Sigmoid colon (tissue), 6 donors: ENCODE measurements at regions not wholly inside any gene's neighbourhood (a gene's known extent, or its start where the extent isn't known, plus 50 kb on each side); places are given as distances from the start of the nearest gene placed in this dataset.

Experiments used
- DNase-seq: peaks from one replicate; pipeline ENCODE4 v3.0.0-alpha.2; 2019
- H3K27ac ChIP-seq, 4 donors: fragments of 200-600 bp; sonication (generic); one replicate each; pipeline ENCODE4 v1.5.1; 2016 to 2019; ENCODE audit warnings: mild to moderate bottlenecking in 1 of 4
- H3K27me3 ChIP-seq, 3 donors: fragments of 200-600 bp; sonication (generic); one replicate each; pipeline ENCODE4 v1.5.1; 2019; ENCODE audit warnings: mild to moderate bottlenecking in 1 of 3
- H3K36me3 ChIP-seq, 4 donors: fragments of 200-600 bp; sonication (generic); one replicate each; pipeline ENCODE4 v1.5.1; 2016 to 2019
- H3K4me1 ChIP-seq, 4 donors: fragments of 200-600 bp; sonication (generic); one replicate each; pipeline ENCODE4 v1.5.1; 2017 to 2019
- H3K4me3 ChIP-seq, 4 donors: fragments of 200-600 bp; sonication (generic); one replicate each; pipeline ENCODE4 v1.5.1; 2017 to 2019; ENCODE audit warnings: mild to moderate bottlenecking in 2 of 4, moderate library complexity in 1 of 4
- H3K9me3 ChIP-seq, 4 donors: fragments of 200-600 bp in 3 of 4; sonication (generic) in 3 of 4; one replicate each; pipeline versions ENCODE4 v1.5.1 to v1.6.1; 2013 to 2019
- EP300 ChIP-seq, 4 donors: sonication (generic); formaldehyde crosslinking; IDR thresholded peaks; one replicate each; pipeline ENCODE4 v1.6.1; 2017; ENCODE audit warnings: antibody characterized with exemption in 4 of 4
- POLR2A ChIP-seq, 2 donors: fragments of 450-650 bp; IDR thresholded peaks; one replicate each; pipeline ENCODE4 v1.6.1; 2016; ENCODE audit warnings: antibody characterized with exemption in 2 of 2, mild to moderate bottlenecking in 2 of 2, moderate library complexity in 2 of 2
- POLR2AphosphoS5 ChIP-seq, 4 donors: sonication (generic); formaldehyde crosslinking; IDR thresholded peaks; one replicate each; pipeline ENCODE4 v1.6.1; 2017; ENCODE audit warnings: antibody characterized with exemption in 4 of 4
- WGBS, 2 donors: extraction: QIAGEN DNeasy Blood & Tissue Kit; methylation state at CpG; one replicate each; pipeline ENCODE4 v1.1.7; 2013; 5-methylcytosine and 5-hydroxymethylcytosine counted together
- intact Hi-C: fragments of 100-400 bp; cut with DNase I; formaldehyde crosslinking; loops from one replicate; pipeline ENCODE4 v1.15.1; 2023
- TF ChIP-seq, protein P1 (sequence below), 4 experiments: fragments of 450-650 bp in 3 of 4; fragments of 200-600 bp in 1 of 4; IDR thresholded peaks; one replicate each; pipeline ENCODE4 v1.5.1; 2016 to 2019; ENCODE audit warnings: antibody characterized with exemption in 4 of 4, mild to moderate bottlenecking in 3 of 4, moderate library complexity in 2 of 4
- donor health status: healthy with polysubstance abuse.
- donor health status: healthy.

DNA sequence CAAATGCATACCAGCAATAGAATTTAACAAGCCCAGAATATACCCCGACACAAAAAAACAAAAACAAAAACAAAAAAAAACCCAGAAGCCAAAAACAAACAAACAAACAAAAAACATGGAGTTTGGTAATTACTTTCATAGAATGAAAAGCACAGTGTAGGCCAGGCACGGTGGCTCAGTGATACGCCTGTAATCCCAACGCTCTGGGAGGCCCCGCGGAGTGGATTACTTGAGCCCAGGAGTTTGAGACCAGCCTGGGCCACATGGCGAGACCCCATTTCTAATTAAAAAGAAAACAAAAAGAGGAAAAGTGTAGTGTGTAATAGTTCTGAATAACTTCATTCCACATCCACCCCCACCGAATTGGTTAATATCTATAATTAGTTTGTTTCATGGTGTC, 1265.7 kb downstream of the NCAM2 start:
- no peak overlapping the region for H3K27ac ChIP-seq
- no peaks in the 10 kb centered on the region for H3K4me1 ChIP-seq
- H3K4me3 ChIP-seq = no peak overlapping the region
- intact Hi-C loops = no loop called here
- no peaks in the 10 kb centered on the region for H3K27me3 ChIP-seq
- 93% methylated on average over 8 of the region's 8 CpGs for WGBS, 2 donors
- DNase-seq = no peak
- no peaks in the 10 kb centered on the region for H3K36me3 ChIP-seq
- TF ChIP-seq EP300 (IDR thresholded peaks at IDR 0.05) (no peak), POLR2AphosphoS5 (IDR thresholded peaks at IDR 0.05) (no peak), POLR2A (IDR thresholded peaks at IDR 0.05) (no peak)
- TF ChIP-seq, protein P1, sequence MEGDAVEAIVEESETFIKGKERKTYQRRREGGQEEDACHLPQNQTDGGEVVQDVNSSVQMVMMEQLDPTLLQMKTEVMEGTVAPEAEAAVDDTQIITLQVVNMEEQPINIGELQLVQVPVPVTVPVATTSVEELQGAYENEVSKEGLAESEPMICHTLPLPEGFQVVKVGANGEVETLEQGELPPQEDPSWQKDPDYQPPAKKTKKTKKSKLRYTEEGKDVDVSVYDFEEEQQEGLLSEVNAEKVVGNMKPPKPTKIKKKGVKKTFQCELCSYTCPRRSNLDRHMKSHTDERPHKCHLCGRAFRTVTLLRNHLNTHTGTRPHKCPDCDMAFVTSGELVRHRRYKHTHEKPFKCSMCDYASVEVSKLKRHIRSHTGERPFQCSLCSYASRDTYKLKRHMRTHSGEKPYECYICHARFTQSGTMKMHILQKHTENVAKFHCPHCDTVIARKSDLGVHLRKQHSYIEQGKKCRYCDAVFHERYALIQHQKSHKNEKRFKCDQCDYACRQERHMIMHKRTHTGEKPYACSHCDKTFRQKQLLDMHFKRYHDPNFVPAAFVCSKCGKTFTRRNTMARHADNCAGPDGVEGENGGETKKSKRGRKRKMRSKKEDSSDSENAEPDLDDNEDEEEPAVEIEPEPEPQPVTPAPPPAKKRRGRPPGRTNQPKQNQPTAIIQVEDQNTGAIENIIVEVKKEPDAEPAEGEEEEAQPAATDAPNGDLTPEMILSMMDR (IDR thresholded peaks at IDR 0.05) = no peak
- H3K9me3 ChIP-seq = no peaks in the 10 kb centered on the region

DNA sequence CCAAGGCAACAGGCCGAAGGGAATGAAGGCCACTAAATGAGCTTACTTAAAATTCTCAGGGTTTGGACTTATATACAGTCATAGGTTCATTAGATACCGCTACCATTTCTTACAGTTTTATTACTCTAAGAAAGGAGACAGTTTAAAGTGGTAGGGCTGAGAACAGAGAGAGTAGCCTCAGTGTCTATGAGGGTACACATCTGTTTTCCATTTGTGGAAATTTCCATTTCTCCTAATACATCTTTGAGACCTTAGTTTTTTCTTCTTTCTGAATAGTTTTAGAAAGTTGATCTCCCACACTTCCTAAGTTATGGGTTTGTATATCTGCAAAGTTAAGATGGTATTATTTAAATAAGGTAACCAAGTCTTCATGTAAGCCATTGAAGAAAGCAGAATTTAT, 1279.1 kb downstream of the NCAM2 start:
- Histone ChIP-seq H3K27ac (no peak overlapping the region), H3K36me3 (no peaks in the 10 kb centered on the region), H3K27me3 (no peaks in the 10 kb centered on the region), H3K4me1 (no peaks in the 10 kb centered on the region), H3K9me3 (no peaks in the 10 kb centered on the region), H3K4me3 (no peak overlapping the region)
- DNase-seq = no peak
- intact Hi-C loops = no loop called here
- 85 to 89% methylated on average over 2 of the region's 2 CpGs for WGBS, 2 donors
- TF ChIP-seq, protein P1 (IDR thresholded peaks at IDR 0.05) = no peak
- TF ChIP-seq POLR2AphosphoS5 (IDR thresholded peaks at IDR 0.05) = no peak
- no peak for TF ChIP-seq POLR2A (IDR thresholded peaks at IDR 0.05)
- TF ChIP-seq EP300 (IDR thresholded peaks at IDR 0.05) = no peak

DNA sequence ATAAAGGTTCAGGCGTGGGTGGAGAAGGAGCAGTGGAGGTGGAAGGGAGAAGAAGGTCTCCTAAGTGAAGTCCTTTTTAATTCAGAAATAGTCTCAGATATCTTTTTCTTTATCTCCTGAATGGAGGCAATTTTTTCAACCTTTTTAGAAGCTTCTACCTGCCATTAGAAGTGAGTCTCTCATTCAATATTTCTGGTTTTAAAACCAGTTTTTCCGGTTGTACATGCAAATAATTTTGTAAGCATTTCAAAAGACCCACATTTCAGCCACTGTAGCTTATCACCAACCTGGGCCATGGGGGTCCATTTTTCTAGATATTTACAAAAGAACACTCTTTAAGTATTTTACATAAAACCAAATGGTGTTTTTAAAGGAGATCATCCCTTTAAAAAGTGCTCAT, 1280.2 kb downstream of the NCAM2 start:
- Histone ChIP-seq H3K4me3 (no peak overlapping the region), H3K27me3 (no peaks in the 10 kb centered on the region), H3K4me1 (no peaks in the 10 kb centered on the region)

DNA sequence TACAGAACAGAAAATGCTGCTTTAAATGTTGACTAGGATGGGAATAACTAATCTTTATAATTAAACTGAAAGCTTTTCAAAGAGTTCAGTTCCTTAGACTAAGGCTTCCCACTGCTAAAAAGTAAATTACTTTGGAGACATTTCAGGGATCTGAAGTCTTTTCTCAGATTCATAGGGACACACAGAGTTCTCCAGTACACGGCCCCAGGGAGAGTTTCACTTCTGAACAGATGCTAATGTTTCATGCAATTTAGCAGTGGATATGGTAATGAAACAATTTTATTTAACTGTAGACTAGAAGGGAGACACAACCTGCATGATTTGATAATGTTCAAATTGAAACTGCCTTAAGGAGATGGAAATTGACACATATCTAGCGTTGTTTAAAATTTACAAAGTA, 1282.6 kb downstream of the NCAM2 start:
- DNase-seq = no peak
- Histone ChIP-seq H3K4me1 (no peaks in the 10 kb centered on the region), H3K27me3 (no peaks in the 10 kb centered on the region), H3K4me3 (no peak overlapping the region), H3K27ac (no peak overlapping the region), H3K9me3 (no peaks in the 10 kb centered on the region), H3K36me3 (no peaks in the 10 kb centered on the region)
- intact Hi-C loops = no loop called here
- WGBS, 2 donors = 83 to 84% methylated on average over 2 of the region's 2 CpGs
- TF ChIP-seq POLR2A (IDR thresholded peaks at IDR 0.05) = no peak
- no peak for TF ChIP-seq POLR2AphosphoS5 (IDR thresholded peaks at IDR 0.05)
- no peak for TF ChIP-seq EP300 (IDR thresholded peaks at IDR 0.05)
- TF ChIP-seq, protein P1 (IDR thresholded peaks at IDR 0.05) = no peak

More for the DNA sequence above, 1280.2 kb downstream of the NCAM2 start:
- no peak for DNase-seq
- TF ChIP-seq EP300 (IDR thresholded peaks at IDR 0.05) = no peak
- TF ChIP-seq POLR2A (IDR thresholded peaks at IDR 0.05) = no peak
- TF ChIP-seq, protein P1 (IDR thresholded peaks at IDR 0.05) = no peak
- TF ChIP-seq POLR2AphosphoS5 (IDR thresholded peaks at IDR 0.05) = no peak
- Histone ChIP-seq H3K27ac (no peak overlapping the region), H3K36me3 (no peaks in the 10 kb centered on the region), H3K9me3 (no peaks in the 10 kb centered on the region)
- intact Hi-C loops = no loop called here
- 71 to 78% methylated on average over 2 of the region's 2 CpGs for WGBS, 2 donors

DNA sequence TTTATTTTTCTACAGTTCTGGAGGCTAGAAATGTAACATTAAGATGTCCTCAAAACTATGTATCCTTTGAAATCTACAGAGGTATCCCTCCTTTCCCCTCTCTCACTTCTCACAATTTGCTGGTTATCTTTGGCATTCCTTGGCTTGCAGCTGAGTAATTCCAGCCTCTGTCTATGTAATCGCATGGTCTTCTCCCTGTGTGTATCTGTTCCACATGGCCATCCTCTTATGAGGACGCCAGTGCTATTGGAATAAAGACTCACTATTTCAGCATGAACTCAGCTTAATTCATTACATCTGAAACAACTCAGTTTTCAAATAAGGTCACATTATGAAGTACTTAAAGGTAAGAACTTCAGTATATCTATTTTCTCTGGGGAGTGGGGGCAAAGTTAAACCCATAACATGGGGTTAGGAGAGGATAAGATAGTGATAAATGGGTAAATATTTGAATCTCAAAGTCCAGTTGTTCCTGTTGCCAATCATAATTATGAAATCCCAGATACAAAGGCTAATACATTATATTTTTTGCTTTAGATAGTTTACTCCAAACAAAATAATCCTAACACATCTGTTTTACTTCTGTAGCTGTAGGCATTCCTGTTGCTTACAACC, 1290.8 kb downstream of the NCAM2 start:
- TF ChIP-seq EP300 (IDR thresholded peaks at IDR 0.05) = no peak
- TF ChIP-seq POLR2A (IDR thresholded peaks at IDR 0.05) = no peak
- TF ChIP-seq, protein P1 (IDR thresholded peaks at IDR 0.05) = no peak
- TF ChIP-seq POLR2AphosphoS5 (IDR thresholded peaks at IDR 0.05) = no peak
- H3K9me3 ChIP-seq = peaks cover 0 to 6% (median 0%) of the 10 kb centered on the region in 4 donors
- H3K27ac ChIP-seq = no peak overlapping the region
- no peak for DNase-seq
- no peaks in the 10 kb centered on the region for H3K36me3 ChIP-seq
- WGBS, 2 donors = 86 to 90% methylated on average over 2 of the region's 2 CpGs
- intact Hi-C loops = no loop called here
- H3K4me3 ChIP-seq = no peak overlapping the region
- no peaks in the 10 kb centered on the region for H3K4me1 ChIP-seq
- no peaks in the 10 kb centered on the region for H3K27me3 ChIP-seq
